ENCODE measurements at regions not wholly inside any gene's neighbourhood (a gene's known extent, or its start where the extent isn't known, plus 50 kb on each side); places are given as distances from the start of the nearest gene placed in this dataset.
"Not testable (repeated sequence)": the region's sequence is repeated elsewhere in the genome, so short reads cannot be mapped to it uniquely, and the experiment has no call there.

DNA sequence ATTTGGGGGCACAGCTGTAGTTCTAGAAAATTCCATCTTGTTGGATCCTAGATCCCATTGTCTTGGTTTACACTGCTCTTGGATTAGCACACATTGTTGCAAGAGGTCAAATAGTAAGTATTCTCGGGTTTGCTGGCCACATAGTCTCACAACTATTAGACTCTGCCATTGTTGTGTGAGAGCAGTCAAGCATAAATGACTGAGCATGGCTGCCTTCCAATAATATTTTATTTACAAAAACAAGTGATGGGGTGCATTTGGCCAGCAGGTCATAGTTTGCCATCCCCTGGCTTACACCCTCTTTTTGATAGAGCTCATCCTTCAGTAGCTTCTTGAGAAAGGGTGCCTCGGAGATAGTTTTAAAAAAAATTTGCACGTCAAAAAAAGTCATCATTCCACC, 77.9 kb upstream of the ALX4 start:
- Histone ChIP-seq H3K27ac (no peak overlapping the region), H3K27me3 (no peaks in the 10 kb centered on the region), H3K9me3 (no peaks in the 10 kb centered on the region), H3K36me3 (no peaks in the 10 kb centered on the region), H3K4me1 (no peaks in the 10 kb centered on the region), H3K4me3 (no peak overlapping the region)
- intact Hi-C loops (cut with DNase I) = no loop called here
- no peak for DNase-seq (ENCODE audit: low spot score in 2 of 2)
- no peak for TF ChIP-seq CTCF (IDR thresholded peaks at IDR 0.05)

DNA sequence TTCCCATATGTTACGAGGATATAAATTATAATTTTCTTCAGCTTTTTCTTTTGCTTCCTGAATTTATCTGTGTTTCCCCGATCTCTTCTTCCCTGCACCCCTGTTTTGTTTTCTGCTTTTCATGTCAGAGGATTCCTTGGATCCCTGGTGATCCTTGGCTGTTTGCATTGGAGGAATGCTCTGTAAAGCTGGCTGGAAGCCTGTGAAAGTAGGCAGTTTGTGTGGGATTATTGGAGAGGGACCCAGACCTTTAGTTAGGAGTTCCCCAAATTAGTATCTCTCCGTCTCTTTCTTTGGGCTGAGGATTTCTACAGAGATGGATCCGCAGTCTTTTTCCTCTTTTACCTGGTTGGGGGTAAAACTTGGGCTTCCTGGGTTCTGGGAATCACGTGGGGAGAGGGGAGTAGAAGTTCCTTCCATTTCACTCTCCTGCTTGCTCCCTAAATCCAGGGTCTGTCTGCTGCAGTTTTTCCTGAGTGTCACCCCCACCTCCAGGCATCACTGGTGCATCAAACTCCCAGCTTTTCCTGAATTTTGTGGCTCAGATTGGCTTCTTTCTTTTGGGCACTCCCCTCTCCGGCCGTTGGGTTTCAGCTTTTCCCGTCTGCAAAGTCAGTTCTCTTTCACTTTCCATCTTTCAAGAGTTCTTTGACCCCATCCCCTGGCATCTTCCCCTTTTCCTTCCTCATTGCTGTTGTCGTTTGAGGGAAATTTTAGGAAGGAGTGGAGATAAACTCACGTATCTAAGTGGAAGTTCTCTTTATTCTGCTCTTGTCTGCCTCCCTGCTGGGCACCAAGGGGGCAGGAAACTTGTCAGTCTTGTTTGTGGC, 79.1 kb upstream of the ALX4 start:
- H3K36me3 ChIP-seq = no peaks in the 10 kb centered on the region
- DNase-seq (ENCODE audit: low spot score in 2 of 2) = peak in 1 of 2 donors; percentile 40
- TF ChIP-seq CTCF (IDR thresholded peaks at IDR 0.05) = no peak
- H3K4me3 ChIP-seq = no peak overlapping the region
- no peaks in the 10 kb centered on the region for H3K27me3 ChIP-seq
- no peaks in the 10 kb centered on the region for H3K4me1 ChIP-seq
- H3K9me3 ChIP-seq = no peaks in the 10 kb centered on the region
- no peak overlapping the region for H3K27ac ChIP-seq
- intact Hi-C loops (cut with DNase I) = no loop called here

- no peak for TF ChIP-seq CTCF (IDR thresholded peaks at IDR 0.05)
Measured at GRCh38 chr11:44389963-44390605, 80.1 kb upstream of the ALX4 start.

GRCh38 chr11:44391004-44391403, 81.1 kb upstream of the ALX4 start:
- H3K4me1 ChIP-seq; H3K27ac ChIP-seq; H3K9me3 ChIP-seq; H3K27me3 ChIP-seq; intact Hi-C loops (cut with DNase I); DNase-seq (ENCODE audit: low spot score in 2 of 2); H3K36me3 ChIP-seq; H3K4me3 ChIP-seq: not testable (repeated sequence)

More at GRCh38 chr11:44389963-44390605, 80.1 kb upstream of the ALX4 start:
- no peaks in the 10 kb centered on the region for H3K27me3 ChIP-seq
- H3K4me3 ChIP-seq = no peak overlapping the region
- H3K4me1 ChIP-seq = no peaks in the 10 kb centered on the region
- DNase-seq (ENCODE audit: low spot score in 2 of 2) = peak in 1 of 2 donors; percentile 1
- H3K36me3 ChIP-seq = no peaks in the 10 kb centered on the region
- intact Hi-C loops (cut with DNase I) = no loop called here
- H3K27ac ChIP-seq = no peak overlapping the region
- no peaks in the 10 kb centered on the region for H3K9me3 ChIP-seq

DNA sequence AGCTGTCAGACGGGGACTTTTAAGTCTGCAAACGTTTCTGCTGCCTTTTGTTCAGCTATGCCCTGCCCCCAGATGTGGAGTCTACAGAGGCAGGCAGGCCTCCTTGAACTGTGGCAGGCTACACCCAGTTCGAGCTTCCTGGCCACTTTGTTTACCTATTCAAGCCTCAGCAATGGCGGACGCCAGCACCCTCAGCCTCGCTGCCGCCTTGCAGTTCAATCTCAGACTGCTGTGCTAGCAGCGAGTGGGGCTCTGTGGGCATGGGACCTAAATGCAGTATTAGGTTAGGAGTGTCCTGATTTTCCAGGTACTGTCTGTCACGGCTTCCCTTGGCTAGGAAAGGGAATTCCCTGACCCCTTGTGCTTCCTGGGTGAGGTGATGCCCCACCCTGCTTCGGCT, 86.8 kb upstream of the ALX4 start:
- DNase-seq (ENCODE audit: low spot score in 2 of 2) = peak in 1 of 2 donors; percentile 55
- H3K4me1 ChIP-seq; intact Hi-C loops (cut with DNase I); H3K9me3 ChIP-seq; H3K4me3 ChIP-seq; H3K36me3 ChIP-seq; H3K27me3 ChIP-seq; H3K27ac ChIP-seq: not testable (repeated sequence)

- H3K27me3 ChIP-seq = no peaks in the 10 kb centered on the region
- H3K9me3 ChIP-seq = no peaks in the 10 kb centered on the region
- H3K36me3 ChIP-seq = no peaks in the 10 kb centered on the region
- H3K4me3 ChIP-seq = no peak overlapping the region
- H3K4me1 ChIP-seq = no peaks in the 10 kb centered on the region
- peak in 1 of 2 donors; percentile 34 for DNase-seq (ENCODE audit: low spot score in 2 of 2)
- intact Hi-C loops (cut with DNase I) = no loop called here
- H3K27ac ChIP-seq = no peak overlapping the region
- TF ChIP-seq CTCF (IDR thresholded peaks at IDR 0.05) = no peak
Measured at GRCh38 chr11:44397586-44398178, 87.7 kb upstream of the ALX4 start.

Measured in ascending aorta (tissue), 2 donors.